Globus pallidus (tissue), 1 donor: ENCODE measurements at regions not wholly inside any gene's neighbourhood (a gene's known extent, or its start where the extent isn't known, plus 50 kb on each side); places are given as distances from the start of the nearest gene placed in this dataset.
A peak's percentile ranks its signal among the peaks of the same experiment; 100 is the strongest.

Source experiments
- DNase-seq: peaks from one replicate; pipeline ENCODE4 v3.0.0-alpha.2; 2015; ENCODE audit warnings: low spot score

DNA sequence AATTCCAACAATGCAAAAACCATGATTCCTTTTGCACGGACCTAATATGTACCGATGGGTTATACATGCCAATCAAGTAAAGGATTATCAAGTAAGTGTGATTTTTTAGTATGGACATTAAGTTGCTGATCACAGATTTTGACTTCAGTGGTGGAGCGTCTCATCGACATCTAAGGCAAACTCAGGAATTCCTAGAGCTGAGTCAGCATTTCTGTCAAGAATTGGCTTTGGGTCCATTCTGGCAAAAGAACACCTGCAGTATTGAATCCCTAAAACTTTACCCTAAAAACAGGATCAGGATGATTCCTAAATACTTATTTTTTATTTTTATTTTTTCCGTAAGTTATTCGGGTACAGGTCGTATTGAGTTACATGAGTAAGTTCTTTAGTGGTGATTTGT is 83.6 kb downstream of the HPGD start:
- no peak for DNase-seq

DNA sequence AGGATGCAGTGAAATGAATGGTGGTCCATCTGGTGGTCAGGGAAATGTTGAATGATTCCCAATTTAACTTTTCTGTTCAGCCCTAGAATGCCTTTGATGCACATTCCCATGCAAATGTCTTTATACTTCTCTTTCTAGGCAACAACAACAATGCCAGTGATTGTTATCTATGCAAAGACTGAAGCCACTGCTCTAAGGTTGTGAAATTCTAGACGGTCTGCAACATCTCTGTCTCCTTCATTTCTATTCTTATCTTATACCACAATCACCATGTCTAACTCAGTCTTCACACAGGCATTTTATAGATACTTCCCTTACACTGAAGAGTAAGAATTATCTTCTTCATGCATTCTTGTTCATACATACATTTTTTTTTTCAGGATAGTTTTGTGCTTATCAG is 84.5 kb downstream of the HPGD start:
- DNase-seq: no peak

DNA sequence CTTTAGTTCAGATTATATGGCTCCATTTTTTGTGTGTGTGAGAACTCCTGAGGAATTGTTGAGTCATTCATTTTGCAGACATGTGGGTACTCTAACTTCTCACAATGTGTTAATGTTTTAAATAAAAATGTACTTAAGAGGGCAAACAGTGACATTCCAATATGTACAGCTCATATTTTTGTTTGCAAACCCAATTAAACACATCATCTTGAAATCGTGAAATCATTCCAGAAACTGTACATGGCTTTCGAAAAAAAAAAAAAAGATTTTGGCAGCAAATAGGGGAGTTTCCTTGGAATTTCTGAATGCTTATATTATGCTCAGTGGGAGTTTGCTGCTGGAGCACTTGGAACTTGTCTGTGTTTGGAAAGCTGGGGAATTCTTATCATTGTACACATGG is 85.0 kb downstream of the HPGD start:
- no peak for DNase-seq

DNA sequence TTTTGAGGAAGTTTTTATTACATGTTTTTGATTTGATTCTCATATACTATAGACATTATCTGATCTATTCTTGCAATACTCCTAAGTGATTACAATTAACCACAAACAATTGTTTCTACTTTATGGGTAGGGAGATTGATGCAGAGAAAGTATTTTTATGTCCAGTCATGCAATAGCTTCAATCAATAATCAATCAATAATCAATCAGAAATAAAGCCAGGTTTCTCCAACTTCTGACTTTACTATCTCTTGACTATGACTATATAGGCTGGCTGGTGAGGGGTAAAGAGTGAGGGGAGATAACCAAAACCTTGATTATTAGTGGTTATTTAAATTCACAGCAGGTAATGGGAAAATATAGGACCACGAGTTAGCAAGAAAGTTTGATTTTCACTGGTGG is 85.9 kb downstream of the HPGD start:
- no peak for DNase-seq

DNA sequence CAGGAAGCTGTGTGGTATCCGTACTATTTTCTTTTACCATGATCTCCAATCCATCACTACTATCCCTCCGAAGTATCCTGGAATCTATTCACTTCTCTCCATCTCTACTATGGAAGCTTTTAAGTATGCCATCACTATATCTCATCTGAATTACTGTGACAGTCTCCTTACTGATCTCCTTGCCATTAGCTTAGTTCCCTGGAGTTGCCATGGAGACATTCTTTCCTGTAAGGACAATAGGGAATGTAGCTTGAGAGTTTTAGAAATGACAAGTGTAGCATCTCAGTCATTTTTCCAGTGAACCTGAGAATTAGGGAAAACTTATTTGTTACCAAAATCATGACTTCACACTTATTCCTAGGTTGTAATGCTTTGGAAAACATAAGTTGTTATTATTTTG is 86.3 kb downstream of the HPGD start:
- DNase-seq: no peak

DNA sequence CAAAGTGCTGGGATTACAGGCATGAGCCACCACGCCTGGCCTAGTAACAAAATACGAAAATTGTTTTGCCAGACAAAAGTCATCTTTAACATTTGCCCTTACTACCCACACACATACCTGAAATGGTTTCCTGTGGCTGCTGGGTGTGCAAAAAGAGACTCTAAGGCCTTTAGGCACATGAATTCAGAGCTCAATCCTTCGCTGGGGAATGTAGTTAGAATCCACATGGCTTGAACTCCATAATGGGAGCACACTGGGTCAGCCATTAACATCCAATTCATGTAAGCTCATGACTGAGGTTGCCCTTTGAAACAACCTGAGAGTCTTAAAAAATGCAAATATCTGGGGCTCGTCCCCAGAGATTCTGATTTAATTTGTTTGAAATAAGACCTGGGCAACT is 87.8 kb downstream of the HPGD start:
- DNase-seq: no peak

DNA sequence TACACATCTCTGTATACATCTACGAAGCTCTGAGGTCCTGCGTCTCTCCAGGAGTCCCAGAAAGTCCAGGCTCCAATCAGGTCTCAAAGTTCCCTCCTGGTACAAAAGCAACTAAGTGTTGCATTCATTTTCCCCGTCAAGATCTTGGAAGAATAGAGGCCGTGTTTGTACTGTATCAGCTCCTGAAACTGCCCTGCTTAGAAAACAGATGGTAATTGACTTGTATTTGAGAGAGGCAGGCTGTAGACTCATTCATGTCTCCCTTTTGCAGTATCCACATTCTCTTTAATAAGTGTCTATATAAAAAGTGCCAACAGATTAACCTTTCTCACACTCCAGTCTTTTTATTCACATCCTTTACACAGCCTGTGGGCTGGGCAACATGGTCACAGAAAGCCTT is 91.7 kb downstream of the HPGD start:
- DNase-seq: no peak

DNA sequence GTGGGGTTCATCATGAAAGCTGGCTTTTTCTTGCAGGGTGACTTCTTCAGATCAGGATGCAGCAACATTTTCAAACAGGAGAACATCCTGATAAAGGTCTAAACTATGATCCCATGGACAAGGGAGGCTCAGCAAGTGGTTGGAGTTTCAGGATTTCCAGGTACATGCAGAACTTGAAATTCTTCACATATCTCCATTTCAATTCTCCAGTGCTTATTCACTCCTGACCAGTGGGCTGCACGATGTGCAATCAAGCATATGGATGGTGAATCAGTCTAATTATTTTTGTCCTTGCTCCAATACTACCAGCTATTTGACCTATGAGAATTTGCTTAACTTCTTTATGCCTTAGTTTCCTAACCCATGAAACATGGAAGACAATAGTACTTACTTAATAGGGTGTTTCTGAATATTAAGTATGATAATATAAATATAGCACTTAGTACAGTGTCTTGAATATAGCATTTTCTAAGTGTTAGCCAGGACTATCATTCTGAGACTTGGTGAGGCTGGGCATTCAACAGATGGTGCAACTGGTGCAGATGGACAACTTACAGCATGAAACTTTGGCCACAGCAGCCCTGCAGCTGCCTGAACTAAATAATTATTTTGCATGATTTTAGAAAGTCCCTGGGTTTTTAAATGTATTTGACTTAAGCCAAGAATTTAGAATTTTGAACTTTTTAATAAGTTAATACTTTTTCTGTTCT is 92.4 kb downstream of the HPGD start:
- DNase-seq: no peak

DNA sequence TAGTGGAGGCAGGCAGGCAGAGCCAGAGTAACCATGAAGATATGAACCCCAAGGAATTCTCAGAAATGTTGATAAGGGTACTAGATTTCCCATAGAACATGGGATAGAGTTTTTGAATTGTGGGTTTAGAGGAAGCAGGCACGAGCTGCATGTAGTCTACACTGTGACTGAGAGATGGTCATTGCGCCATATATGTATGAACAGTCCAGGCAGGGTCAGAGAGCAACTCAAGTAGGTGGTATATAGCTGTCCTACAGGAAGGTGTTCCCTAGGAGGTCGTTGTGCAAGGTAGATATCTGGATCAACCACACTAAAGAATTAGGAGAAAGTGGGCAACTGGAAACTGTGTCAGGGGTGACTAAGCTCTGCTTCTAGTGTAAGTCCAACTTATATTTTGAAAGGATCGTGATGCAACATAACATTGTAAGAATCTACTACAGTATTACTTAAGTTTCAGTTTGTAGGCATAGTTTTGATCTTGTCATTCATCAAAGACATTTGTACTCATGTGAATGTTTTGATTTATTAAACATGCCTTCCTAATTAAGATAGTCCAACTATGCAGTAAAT is 94.6 kb downstream of the HPGD start:
- DNase-seq: no peak

DNA sequence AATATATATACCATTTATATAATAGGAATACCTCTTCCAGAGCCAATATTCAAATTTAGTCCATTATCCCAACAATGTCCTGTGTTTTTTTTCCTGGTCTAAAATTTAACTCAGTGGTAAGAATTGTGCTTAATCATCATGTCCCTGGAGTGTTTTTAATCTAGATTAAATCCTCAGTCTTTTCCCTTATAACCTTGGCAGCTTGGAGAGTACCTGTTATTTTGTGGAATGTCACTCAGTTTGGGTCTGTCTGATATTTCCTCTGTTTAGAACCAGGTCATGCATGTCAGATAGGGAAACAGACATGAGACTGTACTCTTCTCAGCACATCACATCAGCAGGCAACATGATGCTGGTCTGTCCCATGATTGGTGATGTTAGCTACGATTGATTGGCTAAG is 96.6 kb downstream of the HPGD start:
- DNase-seq: no peak

DNA sequence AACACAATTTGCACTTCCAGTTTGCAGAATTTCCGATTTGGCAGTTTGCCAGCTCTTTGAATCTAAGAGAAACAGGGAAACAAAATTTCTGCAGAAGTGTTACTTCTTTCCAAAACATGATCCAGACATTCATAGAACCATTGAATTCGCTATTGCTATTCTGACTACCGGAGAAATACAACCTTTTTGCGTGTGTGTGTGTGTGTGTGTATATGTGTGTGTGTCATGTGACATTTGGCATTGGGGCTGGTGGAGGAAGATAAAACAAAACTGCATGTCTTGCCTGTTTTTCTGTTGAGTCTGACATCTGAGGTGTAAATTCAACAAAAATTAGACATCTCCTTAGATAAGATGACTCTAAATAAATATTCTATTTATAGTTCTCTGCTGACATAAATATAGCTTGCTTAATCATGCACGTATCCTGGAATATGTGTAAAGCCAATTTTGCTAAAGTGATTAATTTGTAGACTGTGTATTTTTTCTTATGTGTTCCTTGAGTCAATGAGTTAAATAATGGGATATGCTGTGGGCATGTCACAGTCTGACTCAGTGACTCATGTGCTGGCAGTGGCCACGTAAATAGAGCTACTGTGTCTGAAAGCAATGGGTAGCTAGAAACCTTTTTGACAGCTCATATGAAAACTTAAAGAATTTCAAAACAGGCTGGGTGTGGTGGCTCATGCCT is 98.9 kb downstream of the HPGD start:
- peak; percentile 6 for DNase-seq

DNA sequence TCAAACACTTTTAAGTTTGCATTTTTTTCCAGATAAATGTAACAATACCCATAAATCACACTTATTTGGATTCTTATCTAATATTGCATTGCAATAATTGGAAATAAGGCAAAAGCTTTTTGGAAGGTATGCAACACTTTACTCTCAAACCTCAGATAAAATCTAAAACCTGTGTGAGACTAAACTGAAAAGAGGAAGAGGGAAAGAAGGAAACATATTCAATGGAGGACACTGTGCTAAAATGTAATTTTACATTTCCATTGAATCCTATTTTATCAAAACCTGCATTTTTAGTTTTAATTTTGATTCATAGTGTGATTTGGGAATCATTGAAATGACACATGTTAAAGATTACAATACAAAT is 99.4 kb downstream of the HPGD start:
- no peak for DNase-seq

DNA sequence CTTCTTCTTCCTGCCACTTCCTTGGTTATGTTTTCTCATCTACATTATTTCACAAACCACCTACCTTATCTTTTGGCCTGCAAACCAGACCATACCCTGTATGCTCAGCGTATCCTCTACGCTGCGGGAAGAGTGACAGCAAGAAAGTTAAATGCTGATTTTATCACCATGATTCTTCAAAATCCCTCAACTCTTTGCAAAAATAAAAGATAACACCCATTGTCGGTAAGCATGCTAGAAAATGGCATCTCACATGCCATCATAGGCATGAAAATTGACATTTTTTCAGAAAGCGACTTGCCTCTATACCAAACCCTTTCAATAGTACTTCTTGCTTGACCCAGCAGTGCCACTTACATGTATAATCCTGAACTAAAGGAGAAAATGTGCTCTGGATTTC is 102.0 kb downstream of the HPGD start:
- no peak for DNase-seq

DNA sequence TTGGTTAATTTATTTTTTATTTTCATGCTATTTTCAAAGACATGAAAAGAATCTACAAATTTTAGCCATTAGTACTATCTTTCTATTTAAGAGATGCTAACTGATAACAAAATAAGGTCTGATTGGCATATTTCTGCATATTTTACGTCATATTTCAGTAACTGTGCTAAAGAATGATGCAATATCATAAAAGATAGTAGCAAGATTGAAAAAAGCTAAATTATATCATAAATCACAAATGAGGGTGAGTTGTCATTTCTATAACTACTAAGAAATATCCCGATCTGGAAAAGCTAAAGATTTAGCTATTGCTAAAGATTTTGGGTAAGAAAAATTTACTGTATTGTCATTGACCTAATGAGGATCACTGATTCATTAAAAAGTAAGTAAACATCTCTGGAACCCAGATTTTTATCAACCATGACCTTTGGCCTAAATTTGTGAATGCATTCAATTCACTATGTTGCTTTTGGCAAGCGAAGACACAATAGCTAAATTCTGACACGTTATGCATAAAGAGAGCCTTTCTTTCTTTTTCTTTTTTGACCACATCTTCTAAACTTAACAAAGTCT is 103.6 kb downstream of the HPGD start:
- no peak for DNase-seq

DNA sequence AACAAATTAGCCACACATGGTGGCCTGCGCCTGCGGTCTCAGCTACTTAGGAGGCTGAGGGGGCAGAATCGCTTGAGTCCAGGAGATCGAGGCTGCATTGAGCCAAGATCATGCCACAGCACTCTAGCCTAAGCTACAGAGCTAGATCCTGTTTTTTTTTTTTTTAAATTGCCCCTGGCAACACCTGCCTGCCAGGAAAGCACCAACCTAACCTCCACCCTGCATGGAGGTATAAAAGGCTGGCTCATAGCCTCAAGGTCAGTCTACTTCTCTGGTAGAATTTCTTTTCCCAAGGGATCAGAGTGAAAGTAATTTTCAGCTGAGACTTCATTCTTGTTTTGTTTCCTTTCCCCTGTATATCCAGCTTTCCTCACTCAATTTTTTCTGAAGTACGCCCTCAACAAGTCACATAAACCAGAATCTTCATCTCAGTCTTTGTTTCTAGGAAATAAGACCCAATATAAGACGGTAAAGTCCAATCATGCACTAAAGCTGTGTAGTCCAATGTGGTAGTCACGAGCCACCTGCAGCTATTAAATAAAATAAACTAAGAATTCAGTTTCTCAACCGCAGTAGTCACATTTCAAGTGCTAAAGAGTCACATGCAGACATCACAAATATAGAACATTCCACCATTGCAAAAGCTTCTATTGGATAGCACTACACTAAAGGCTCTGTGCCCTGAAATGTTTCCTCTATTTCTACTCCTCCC is 113.3 kb downstream of the HPGD start:
- no peak for DNase-seq

DNA sequence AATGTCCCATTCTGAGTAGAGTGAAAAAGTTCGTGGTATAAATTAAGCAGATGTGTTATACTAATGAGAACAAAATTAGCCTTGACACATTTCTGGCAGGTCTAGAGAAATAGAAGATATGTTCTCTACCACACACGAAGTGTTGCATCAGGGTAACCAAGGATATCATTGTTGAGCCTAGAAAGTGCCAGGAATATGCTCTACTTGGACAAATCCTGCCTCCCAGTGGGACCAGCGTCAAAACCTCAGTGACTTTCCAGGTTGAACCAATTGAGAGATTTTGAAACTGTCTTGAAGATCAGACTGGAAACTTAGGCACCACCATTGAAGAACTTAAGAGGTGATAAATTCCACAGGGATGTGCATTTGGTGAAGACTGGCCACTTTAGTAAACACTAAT is 115.9 kb downstream of the HPGD start:
- DNase-seq: no peak

DNA sequence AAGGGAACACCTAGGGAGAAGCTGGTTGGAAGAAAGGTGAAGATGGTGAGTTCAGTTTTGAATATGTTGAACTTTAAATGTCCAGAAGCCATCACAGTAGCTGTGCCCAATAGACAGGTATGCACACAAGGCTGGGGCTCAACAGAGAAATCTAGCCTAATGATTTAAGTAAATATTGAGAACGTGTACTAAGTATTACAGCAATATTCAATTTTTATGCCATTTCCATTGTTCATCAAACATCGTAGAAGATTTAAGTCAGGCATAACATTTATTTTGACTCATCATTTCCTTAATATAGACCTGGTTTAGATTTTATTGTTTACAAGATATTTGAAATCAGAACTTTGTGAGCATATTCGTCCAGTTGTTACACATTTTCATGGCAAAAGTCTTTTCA is 116.4 kb downstream of the HPGD start:
- no peak for DNase-seq

DNA sequence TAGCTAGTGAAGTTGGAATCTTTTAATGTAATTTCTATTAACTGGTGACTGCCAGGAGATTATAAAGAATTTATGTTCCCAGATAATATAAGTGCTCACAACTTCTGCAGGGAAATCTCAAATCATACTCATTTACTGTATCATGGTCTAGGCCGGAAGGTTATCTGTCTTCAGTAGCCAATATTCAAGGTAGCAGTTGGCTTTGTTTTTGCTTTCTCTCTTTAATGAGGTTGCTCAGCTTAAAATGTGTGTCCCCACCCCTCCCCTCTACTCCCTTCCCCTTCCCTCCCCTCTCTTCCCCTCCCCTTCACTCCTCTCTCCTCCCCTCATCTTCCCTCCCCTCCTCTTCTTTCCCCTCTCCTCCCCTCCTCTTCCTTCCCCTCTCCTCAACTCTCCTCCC is 117.6 kb downstream of the HPGD start:
- DNase-seq: no peak

DNA sequence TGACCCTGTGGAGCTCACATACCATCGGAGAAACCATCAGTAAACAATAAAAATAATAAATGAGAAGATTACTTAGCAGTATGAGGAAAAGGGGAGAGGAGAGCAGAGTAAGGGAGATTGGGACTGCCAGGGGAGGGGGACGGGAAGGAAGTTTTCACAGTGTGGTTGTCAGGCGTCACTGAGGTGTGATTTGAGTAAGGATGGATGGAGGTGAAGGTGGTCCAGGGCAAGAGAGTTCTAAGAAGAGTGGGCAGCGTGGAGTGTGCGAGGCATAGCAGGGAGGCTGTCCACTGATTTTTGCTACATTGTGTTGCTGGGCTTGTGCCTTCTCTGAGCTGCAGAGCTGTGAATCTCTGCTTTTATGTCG is 119.1 kb downstream of the HPGD start:
- no peak for DNase-seq

DNA sequence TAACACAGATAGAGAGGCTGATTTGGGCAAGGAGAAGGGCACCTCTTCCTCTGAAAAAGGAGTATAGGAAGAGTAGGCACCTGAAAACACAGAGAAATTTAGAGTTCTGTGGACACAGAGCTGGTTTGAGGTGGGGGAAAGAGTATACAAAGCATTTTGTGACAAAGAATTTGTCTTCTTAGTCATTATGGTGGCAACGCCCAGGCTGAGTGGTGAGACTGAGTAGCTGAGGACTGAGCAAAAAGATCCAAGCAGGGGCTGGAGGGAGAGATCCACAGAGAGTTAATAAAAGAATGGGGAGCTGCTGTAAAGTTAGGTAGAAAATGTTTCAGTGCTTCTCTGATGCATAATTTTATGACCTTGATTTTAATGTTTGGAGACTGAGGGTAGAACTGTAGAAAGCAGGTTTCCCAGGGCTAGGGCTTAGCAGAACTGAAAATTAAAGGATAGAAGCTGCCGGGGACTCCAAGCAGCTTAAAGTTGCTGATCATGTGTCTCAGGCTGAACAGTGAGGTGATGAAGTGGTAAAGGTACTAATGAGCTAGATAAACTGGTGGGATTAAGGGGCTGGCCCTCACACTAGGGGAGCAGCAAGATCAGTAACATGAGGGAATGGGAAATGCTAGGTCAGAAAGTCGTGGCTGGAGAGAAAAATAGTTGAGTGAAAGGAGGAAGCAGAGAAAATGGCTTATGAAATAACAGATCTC is 118.9 kb downstream of the CEP44 start:
- no peak for DNase-seq

DNA sequence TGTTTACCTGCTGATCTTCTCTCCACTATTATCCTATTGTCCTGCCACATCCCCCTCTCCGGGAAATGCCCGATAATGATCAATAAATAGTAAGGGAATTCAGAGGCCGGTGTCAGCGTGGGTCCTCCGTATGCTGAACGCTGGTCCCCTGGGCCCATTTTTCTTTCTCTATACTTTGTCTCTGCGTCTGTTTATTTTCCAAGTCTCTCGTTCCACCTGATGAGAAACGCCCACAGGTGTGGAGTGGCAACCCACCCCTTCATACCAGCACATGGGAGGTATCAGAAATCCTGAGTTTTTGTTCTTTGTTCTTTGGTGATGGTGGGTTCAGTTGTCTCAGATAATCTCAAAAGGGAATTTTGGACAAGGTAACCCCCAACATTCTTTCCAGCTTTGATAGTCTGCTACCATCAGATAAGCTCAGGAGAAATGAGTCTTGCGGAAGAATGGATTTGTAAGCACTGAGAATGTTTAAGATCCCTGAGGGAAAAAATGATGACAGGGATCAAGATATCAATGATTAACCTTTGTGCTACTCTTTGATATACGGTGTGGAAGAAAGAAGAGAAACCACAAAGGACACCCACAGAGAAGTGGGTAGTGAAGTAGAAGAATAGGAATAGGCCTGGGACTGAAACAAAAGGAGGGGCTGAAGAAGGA is 117.9 kb downstream of the CEP44 start:
- DNase-seq: no peak
